LoVo (cell line): ENCODE measurements at regions not wholly inside any gene's neighbourhood (a gene's known extent, or its start where the extent isn't known, plus 50 kb on each side); places are given as distances from the start of the nearest gene placed in this dataset.

ENCODE experiments used
- DNase-seq: peaks from one replicate; pipeline ENCODE4 v3.0.0-alpha.2; 2016; ENCODE audit warnings: low spot score

DNA sequence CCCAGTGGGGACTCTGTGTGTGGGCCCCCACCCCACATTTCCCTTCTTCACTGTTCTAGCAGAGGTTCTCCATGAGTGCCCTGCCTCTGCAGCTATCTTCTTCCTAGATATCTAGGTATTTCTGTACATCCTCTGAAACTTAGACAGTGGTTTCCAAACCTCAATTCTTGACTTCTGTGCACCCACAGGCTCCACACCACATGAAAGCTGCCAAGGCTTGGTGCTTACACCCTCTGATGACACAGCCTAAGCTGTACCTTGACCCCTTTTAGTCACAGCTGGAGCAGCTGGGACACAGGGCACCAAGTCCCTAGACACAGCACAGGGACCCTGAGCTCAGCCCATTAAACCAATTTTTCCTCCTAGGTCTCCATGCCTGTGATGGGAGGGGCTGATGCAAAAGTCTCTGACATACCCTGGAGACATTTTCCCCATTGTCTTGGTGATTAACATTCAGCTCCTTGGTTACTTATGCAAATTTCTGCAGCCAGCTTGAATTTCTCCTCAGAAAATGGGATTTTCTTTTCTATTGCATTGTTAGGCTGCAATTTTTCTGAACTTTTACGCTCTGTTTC is 304.5 kb downstream of the OTOL1 start:
- no peak for DNase-seq

DNA sequence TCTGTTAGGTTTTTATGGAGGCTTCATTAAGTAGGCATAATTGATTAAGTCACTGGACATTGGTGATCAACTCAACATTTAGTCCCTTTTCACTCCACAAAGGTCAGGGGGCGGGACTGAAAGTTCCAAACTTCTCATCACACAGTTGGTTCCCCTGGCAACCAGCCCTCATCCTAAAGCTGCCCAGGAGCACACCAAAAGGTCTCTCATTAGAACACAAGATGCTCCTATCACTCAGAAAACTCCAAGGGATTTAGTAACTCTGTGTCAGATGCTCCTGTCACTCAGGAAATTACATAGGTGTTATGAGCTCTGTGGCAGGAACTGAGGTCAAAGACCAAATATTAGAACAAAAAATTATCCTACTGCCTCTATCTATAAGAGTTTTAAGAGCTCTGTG is 321.5 kb downstream of the OTOL1 start:
- DNase-seq, result no peak

DNA sequence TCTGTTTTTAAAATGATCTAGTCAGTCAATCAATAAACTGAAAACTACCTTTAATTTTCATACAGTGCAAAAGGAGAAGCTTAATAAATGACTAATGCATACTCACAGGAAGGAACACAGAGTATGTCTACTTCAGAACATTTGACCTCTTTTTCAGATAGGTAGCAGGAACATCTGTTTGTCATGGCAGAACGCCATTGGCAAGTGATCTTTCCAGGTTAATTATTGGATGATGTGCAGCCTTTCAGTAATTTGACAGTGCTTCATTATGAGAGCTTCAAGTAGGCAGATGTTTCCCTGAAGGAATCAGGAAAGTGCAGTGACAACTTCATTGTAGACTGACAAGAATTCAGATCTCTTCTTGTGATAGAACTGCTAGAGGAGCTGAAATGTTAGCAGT is 325.0 kb downstream of the OTOL1 start:
- no peak for DNase-seq

DNA sequence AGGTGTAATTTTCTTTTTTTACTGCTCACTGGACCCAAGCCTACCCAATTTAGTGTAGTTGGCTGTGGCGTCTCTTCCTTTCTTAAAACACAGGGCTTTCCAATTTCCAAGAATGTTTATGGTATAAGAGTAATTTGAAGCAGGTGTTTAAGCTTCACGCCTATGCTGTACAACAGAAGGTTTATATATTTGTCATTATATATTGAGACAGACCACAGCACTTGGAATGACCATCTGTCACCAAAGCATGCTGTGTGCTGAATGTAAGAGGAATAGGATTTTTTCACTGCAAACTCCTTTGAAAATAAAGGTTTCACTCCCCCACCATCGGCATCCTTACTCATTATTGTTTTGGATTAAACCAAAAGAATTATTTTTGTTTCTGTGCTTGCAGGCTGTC is 325.7 kb downstream of the OTOL1 start:
- no peak for DNase-seq

DNA sequence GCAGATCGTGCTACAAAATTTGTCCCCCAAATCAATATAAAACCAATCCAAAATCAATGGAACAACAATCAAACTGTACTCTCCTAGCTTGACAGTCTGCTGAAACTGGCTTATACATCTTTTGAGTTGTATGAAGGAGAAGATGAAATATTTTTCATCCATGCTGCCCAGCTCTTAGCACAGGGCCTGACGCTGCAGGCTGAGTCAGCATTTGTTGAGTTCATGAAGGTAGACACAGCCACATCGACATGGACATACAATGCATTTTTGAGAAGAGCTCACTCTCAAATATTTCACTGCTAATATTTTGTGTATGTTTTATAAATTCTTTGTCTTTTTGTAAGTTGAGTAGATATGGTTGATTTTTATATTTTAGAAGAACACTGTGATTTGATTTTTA is 327.3 kb downstream of the OTOL1 start:
- no peak for DNase-seq

DNA sequence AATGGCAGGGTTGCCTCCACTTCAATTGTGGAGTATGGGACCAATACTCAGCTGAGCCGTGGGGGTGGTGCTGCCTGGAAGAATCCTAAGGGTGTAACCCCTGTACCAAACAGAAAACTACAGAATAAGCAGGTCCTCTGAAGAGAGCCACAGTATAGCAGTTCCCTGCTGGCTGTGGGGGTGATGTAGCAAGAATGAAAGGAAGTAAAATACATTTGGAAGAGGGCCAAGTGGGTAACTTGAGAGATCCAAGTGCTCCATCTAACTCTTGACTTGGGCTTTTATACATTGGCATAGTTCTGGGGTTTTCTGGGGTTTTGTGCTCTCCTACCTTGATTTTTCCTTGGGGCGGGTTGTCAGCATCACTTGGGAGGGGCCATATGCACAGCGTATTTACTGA is 341.4 kb downstream of the OTOL1 start:
- no peak for DNase-seq

DNA sequence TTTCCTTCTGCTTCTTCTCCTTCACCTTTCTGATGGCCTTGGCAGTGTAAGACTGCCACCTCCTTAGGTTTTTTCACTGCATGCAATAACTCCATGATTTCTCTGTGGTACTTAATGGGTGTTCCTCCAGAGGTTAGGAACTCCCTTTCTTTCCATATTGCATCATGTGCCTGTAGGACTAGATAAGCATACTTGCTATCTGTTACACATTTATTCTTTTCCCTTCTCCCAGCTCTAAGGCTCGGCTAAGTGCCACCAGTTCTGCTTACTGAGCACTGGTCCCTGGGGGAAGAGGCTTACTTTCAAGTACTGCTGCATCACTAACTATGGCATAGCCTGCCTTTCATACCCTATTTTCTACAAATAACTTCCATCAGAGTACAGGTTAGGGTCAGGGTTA is 351.8 kb downstream of the OTOL1 start:
- DNase-seq, result no peak

DNA sequence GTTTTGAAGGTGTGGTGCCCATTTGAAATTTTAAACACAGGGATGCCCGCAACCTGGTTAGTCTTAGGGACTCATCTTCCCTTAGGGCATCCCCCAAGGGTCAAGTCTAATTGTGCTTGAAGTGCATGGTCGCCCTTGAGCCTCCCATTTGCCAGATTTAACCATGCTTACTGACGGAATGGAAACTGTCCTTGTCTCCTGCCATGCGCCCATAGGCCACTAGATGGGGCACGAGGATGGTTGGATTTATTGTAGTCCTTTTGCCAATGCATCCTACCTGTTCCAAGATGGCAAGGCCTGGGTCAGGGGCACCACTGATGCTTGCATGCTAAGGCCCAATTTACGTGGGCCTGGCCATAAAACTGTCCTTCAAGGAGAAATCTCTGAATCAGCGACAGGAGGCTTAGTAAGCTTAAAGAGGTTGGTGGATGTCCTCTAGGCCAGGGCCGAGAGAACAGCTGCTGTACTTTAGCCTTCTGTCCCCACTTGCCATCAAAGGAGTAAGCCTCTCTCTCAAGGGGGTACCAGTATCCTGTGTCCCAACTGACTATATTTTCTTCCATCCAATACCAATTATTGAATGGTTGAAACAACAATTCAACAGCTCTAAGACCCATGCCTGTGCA is 355.4 kb downstream of the OTOL1 start:
- DNase-seq, result peak; percentile 42

DNA sequence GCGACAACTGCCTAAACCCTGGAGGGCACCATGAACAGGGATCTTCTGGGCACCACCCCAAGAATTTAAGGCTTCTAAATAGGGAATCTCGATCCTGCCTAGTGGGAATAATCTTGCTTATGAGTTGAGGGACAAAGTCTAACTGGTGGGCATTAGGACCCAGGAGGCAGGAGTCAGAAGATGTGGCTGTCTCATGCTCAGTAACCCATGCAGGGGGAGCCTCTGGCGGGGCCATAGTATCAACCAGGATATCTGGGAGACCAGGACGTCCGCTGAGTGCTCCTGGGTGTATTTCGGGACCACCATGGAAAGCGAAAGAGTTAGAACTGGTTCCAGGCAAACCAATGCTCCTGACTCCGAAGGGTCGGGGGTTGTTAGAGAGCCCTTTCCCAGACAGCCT is 356.1 kb downstream of the OTOL1 start:
- DNase-seq, result no peak

DNA sequence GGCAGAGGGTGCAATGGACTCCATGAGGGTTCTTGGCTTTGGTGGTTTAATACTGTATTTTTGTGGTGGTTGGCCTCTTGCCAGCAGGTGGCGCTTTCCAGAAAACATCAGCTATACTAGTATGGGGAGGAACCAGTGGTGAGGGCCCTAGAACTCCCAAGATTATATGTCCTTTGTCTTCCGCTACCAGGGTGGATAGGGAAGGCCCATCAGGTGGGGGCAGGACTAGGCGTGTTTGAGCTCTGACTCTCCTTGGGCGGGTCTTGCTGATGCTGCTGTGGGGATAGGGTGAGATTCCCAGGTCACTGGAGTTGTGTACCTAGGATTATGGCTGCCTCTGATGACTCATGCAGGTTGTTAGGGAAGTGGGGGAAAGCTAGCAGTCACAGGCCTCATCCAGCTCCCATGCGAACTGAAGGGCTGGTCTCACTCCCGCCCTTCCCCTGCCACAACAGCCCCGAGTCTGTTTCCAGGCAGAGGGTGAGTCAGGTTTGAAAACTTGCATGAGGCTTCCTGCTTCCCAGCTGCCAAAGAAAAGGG is 357.7 kb downstream of the OTOL1 start:
- DNase-seq, result peak; percentile 75

DNA sequence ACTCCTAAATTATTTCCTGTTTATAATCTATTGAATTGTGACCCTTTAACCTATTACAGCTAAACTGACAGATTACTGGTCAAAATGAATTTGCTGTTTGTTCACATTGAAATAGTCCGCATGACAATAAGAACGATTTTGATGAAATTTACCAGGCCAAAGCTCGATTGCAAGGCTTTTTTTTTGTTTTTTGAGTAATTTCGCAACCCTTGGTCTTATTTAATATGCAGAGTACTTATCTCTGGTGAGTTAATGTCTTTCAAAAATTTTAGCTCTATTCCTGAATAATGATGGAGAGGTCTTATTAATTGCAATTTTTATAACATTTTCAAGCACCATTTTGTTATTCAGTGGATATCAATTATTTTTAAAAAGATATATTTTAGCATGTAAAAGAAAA is 362.4 kb downstream of the OTOL1 start:
- no peak for DNase-seq

DNA sequence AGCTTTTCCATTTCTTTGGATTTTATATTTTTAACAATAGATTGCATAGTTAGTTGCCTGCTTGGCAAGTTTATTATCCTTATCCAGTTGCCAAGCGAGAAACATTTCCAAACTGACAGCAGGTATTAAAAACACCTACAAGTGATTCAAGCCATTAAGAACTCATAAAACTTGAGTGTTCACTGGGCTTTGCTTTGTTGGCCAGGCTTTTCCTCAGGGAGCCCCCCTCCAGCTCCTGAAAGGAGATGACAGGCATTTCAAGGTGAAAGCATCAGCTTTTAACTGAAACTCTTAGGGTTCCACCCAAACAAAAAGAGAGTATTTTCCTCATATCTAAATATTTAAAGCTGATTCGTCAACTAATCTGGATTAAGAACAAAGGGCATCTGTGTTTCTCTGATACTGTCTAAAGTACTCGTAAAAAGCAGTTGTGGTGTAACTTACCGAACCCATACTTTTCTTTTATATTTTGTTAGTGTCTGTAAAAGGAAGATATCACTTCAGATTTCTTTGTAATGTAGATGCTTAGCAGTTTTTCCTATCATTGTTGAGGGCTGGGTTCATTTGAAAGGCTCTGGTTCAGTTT is 363.4 kb downstream of the OTOL1 start:
- DNase-seq, result peak; percentile 7

DNA sequence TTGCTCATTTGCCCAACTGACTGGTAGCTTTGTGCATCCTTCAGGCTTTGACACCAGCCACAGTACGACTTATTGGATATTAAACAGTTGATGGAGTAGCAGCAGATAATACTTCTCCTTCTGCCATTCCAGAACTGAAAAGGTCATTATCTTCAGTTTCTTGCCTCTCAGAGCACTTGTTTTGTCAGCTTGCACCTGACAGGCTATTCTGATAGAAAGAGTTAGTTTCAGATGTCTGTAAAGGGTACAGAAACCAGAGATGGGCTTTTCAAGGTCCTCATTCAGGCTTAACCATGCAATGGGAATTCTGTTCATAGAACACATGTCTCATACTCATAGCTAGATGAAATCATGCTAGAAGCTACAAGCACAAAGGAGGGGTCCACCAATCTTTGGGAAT is 367.2 kb downstream of the OTOL1 start:
- DNase-seq, result no peak

DNA sequence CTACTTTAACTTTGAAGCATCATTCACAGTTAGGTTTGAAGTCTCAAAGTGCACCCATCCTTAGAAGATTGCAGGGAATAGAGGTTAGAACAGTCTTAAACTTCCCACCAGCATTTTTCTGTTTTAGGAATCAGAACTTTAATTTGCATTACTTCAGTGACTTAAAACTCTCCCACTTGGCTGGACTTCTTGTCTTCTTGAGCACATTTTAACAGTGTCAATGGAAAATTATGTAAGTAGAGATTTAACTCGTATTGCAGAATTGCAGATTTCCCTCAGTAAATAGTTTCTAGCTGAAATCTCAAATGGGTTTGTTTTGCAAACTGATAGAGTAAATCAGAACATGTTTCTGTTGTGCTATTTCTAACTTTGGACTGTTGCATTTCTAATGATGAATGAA is 369.6 kb downstream of the OTOL1 start:
- DNase-seq, result no peak

DNA sequence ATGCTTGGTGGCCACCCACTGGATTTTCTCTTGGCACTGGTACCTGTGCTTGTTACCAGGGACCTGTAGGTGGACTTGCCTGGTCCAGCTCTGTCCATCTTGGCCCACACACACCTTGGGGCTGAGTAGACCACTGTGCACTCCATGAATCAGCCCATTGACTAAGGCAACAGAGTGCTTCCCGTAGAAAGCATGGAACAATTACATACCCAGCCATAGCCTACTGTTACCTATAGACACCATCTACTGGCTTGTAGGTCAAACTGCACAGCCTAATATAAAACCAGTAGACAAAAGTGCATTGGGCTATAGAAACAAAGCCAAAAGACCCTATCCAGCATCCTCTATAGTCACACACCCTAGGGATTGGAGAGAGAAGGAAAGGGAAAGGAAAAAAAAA is 378.9 kb downstream of the OTOL1 start:
- no peak for DNase-seq

DNA sequence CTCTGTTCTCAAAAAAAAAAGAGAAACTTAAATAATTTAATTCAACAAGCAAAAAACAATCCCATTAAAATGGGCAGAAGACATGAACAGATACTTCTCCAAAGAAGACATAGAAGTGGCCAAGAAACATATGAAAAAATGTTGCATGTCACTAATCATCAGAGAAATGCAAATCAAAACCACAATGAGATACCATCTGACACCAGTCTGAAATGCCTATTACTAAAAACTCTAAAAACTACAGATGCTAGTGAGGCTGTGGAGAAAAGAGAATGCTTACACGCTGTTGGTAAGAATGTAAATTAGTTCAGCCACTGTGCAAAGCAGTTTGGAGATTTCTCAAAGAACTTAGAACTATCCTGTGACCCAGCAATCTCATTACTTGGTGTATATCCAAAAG is 382.9 kb downstream of the OTOL1 start:
- DNase-seq, result no peak

DNA sequence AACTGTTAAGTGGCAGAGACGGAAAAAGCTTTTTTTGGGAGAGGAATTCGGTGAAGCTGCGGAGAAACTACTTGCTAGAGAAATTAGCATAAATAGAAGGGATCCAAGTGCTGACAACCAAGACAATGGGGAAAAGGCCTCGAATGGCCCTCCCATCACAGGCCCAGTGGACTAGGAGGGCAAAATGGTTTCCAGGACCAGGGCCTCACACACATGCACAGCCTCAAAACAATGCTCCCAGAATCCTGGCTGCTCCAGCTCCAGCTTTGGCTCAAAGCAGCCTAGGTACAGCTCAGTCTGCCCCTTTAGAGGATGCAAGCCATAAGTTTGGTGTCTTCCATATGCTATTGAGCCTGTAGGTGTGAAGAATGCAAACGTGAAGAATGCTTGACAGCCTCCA is 388.2 kb downstream of the OTOL1 start:
- DNase-seq, result no peak

DNA sequence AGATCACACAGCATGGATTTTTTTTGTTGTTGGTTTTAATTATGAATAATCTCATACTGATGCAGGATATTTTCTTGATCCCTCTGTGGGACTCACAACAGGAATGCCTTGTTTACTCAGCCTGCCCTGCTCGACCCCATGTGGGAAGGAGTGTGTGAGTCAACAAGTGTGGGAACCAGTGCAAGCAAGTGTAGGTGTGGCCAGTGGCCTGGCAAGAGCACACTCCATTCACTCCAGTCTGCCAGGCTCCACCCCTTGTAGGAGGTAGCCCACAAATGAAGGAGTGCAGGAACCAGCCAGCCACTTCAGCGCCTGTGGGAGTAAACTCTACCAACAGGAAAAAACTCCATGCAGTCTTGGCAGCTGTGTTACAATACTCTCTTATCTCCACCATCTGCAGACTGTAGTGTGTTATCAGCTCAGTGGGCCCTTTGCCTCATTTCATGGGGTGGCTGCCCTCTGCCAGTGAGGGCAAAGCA is 393.6 kb downstream of the OTOL1 start:
- peak; percentile 58 for DNase-seq

DNA sequence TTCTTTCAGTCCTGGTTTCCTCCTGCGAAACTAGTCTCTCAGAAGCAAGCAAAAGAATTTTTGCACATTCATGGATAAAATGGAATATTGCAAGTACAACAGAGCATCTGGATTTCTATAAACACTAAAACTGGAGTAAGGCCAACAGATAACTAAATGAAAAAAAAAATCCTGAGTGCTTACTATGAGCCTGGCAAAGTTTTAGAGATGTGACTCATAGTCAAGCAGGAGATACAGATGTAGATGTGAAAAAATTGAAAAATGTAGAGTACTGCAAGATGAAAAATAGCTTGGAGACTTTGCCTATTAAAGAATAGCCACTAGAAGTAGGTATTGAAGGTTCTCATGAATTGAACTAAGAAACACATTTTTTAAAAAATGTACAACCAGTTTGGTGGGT is 397.4 kb downstream of the OTOL1 start:
- DNase-seq, result no peak

DNA sequence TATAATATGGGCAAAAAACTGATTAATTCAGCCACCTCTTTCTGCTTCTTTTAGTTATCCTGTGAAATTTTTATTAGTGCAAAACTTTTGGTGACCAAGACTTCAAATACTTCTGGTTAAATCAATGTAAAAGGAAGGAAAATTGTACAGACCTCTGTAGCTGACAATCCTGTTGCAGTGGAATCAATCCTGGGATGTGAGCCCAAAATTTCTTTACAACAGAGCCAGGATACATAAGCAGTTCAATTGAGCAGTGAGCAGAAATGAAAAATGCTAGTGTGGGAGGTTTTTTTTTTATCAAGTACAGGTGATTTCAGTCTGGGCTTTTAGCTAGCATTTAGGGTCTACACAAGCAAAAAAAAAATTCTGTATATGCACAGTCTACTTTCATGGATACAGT is 398.0 kb downstream of the OTOL1 start:
- DNase-seq, result no peak

DNA sequence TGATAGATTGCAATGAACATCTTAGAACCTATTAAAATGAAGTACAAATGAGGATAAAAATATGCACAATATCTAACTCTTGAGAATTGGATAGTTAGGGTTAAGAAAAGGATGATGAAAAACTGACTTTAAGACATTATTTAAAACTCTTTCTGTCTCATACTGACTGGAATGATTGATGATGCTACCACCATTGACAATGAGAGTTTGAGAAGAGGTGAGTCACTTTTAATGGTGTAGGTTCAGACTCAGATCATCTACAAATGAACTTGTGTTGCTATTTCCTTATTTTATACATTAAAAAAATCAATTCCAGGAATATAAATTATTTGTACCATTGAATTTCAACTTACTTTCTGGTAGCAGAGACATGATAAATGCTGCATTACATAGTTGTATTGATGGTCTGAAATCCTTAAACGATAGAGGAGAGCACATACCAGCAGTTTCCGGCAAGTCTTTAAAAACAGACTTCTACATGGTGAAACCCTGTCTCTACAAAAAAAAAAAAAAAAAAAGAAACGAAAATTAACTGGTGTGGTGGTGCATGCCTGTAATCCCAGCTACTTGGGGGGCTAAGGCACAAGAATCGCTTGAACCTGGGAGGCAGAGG is 409.0 kb downstream of the OTOL1 start:
- DNase-seq, result no peak

DNA sequence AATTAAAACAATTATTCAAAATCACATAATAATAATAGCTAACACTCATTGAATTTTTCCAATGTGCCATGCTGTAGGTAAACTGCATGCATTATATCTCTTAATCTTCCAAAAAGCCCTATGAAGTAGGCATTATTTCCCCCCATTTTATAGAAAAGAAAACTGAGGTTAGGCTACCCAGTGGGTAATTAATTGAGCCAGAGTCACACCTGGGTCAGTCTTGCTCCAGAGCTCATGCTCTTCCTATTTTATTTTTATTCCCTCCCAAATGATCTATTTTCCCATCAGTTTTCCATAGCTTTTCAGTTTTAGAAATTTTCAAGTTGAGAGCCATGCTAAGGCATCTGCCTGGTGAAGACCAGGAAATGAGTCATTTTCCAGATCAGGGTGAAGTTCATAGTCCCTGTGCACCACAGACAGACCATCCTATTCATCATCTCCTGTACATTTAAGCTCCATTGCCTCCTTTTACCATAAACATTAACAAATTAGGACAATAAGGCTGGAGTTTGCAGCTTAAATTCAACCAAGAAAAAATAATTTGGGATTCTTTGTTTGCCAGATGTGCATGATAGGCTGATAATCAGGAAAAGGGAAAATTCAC is 417.3 kb downstream of the OTOL1 start:
- no peak for DNase-seq
